Stimulated activated naive CD8-positive, alpha-beta T cell treated with anti-CD3 and anti-CD28 coated beads, Interleukin-15, Interleukin-2, amounts not matched to agents 100 U/mL and 50 U/mL, for 24 hours (primary cell): ENCODE measurements at regions not wholly inside any gene's neighbourhood (a gene's known extent, or its start where the extent isn't known, plus 50 kb on each side); places are given as distances from the start of the nearest gene placed in this dataset.

ENCODE experiments used
- ATAC-seq: fragments of 150-1000 bp; cut with Tn5 transposase; one replicate; pipeline ENCODE4 v1.10.0; 2021
- DNase-seq: peaks from one replicate; pipeline ENCODE4 v3.0.0; 2021

DNA sequence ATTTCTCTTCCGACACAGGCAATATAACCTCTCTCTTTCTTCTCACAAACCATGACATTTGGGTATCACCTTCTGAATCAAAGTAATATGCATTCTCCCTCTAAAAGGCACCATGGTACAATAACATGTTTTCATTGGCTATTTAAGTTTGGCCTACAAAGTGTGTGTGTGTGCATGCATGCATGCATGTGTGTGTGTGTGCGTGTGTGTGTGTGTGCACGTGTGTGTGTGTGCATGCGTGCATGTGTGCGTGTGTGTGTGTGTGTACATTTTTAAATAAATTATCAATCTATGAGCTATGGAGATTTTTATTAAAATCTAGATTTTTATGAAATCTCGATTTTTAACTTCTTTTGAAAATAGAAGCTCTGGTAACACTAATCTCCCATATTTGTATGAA is 745.3 kb upstream of the ZEB2 start:
- ATAC-seq (no peak), DNase-seq (no peak)

DNA sequence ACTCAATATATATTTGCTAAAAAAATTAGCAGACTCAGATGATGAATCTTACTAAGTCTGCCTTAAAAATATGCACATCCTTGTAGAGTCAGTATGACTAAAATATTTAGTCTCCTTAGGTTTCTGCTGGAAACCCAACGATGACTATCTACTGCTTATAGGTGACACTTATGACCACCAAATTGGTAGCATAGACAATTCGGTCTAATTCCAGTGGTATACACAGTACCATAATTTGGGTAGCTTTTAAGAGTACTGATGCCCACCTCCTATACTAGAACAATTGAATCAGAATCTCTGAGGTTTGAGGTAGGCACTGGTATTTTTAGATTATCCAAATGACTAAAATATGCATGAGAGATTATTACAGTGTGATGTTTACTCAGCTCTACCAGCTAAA is 740.8 kb upstream of the ZEB2 start:
- ATAC-seq (peak; percentile 52), DNase-seq (no peak)

DNA sequence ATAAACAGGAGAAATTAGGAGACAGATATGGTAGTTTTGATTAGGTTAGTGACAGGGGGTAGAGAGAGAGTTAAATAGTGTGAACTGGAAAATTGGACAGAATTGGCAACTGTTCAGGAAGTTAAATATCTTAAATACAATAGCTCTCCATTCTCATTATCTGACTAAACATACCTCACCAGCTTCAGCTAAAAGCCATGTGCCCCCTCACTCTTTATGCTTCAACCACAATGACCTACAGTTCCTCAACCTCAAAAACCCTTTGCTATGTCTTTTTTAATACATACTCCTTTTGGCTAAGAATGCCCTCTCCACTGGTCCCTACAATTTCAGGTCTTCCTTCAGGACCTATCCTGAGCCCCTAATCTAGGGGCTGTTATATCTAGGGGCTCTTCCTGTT is 740.2 kb upstream of the ZEB2 start:
- DNase-seq (no peak), ATAC-seq (no peak)

DNA sequence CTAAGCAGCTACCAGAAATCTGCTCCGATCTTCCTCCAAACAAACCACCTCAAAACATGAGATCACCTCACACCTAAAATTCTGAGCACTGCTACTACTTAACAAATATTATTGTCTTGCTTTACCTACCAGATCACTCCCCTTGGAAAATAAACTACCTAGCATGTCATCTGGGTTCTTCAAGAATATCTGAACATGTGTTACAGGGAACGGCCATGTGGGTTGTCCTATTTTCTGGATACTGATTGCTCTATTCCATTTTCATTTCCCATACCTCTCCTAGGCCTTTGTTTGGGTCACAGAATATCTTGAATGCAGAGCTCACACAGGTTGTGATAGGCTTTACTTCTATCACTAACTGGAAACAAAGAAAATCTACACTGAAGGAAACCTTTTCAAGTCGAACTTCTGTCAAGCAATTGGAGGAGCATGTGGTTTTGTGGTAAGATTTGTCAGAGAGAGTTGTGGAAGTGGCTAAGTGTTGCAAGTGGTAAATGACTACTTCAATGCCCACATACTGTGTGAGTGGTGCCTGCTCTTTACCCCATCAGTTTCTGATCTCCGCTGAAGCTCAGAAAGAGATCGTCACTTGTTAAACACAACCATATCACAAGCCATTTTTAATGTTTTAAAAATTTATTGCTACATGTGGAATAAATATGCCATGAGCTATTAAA is 739.1 kb upstream of the ZEB2 start:
- DNase-seq = peak; percentile 7
- ATAC-seq = peak; percentile 77

DNA sequence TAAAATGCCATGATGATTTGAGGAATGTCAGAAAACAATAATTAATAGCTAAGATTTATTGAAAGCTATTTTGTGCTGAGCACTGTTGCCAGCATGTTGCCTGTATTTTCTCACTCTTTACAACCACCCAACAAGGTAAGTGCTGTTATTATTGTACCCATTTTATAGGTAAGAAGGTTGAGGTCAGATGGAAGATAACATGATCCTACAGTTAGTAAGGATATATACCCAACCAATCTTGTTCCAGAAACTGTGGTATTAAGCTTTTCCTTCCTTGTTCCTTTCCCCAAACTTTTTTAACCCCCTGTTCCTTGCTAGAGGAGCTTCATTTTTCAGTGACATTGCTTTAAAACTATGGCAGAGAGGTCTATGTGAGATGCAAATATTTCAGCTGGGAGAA is 738.0 kb upstream of the ZEB2 start:
- ATAC-seq (no peak), DNase-seq (no peak)

DNA sequence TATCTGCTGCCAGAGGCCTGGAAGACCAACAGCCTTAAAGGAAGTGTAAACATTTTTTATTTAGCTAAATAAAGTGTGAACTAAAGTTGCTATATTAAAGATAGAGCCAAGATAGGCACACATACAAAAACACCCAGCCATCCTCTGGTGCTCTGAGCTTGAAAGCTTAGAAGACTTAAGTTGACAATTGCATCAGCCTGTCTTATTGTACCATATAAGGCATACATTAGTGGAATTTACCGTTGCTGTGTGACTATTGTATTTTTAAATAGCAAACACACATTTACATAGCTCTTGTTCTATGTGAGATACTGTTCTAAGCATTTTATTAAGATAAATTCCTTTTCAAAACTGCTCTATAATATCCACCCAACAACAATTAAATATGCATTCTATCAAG is 736.6 kb upstream of the ZEB2 start:
- no peak for ATAC-seq
- no peak for DNase-seq

DNA sequence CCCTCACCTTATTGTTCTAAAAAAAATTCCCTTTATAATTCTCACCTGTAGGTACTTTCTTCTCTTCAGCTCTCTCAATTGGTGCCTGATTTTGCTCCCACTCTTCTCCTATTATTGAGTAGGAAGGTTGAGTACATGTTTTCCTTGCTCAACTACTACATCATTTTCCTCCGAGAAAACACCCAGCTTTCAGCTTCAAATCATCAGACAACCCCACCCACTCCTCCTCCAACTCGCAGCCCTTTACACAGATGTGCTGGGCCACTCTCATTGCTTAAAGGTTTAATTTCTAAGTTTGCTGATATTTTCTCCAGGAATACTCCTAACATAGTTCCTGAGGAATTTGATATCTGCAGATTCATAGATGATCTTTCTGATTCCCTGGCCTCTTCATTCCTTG is 734.4 kb upstream of the ZEB2 start:
- DNase-seq (no peak), ATAC-seq (no peak)

DNA sequence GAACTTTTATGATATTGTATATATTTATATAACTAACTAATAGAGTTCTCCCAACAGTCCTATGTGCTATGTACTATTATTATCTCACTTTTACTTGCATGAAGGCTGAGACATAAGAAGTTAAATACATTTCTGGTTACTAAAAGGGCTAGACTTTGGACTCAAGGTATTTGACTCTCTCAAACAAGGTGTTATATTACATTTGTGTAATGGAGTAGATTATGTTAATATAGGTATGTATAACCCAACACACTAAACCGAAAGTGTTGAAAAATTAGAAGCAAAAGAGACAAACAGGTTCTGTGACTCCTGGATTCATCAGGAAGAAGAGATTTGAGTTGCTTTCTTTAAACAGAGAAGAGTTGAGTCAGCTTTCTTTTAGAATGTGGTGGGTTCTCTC is 733.6 kb upstream of the ZEB2 start:
- DNase-seq = no peak
- ATAC-seq = no peak

DNA sequence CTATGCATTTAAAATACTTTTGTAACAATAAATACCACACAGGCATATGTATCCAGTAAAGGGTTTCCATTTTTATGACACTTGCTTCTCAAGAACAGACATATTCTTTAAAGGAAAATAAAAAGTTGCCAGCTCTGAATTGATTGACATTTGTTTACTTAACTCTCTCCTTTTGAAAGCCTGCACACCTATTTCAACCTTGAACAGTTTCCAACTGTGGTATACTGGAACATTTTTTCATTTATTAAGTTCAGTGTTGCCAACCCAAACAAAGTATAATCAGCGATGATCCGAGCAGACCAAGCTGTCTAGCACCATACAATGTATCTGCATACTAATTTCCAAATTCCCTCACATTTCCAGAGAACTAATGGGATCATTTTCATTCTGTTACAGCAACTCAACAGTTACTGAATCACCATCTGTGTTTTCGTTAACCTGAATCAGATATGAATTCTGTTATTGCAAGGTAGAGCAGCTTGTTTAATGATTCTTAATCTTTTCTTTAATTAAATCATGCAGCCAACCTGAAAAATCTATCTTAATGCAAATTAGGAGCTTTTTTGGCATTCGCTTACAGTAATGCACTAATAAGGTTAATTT is 725.5 kb upstream of the ZEB2 start:
- no peak for DNase-seq
- ATAC-seq = no peak

DNA sequence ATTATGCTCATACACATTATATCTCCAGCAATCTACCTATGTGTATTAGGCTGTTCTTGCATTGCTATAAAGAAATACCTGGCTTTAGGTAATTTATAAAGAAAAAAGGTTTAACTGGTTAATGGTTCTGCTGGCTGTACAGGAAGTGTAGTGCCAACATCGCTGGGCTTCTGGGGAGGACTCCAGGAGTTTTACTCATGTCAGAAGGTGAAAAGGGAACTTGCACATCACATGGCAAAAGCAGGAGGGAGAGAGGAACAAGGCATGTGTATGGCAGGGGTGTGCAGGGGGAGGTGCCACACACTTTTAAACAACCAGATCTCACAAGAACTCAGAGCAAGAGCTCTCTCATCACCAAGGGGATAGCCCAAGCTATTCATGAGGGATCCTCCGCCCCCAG is 715.4 kb upstream of the ZEB2 start:
- no peak for DNase-seq
- no peak for ATAC-seq

DNA sequence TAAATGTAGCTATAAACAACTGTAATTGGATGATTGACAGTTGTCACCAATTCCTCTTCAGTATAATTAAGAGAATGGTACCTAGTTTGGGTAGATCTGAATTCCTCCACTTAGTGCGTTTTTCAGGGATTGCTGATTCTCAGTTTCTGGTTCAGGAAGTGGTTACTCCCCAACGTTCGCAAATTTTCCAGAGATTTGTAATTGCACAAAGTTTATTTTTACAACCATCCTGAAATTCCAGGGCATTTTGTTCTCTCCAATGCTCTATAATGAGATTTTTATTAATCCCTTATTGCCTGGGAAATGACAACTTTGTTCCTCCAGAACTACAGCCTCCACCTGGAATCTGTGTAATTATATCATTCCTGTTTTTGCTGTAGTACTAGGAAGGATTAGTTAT is 710.6 kb upstream of the ZEB2 start:
- no peak for DNase-seq
- ATAC-seq = no peak

DNA sequence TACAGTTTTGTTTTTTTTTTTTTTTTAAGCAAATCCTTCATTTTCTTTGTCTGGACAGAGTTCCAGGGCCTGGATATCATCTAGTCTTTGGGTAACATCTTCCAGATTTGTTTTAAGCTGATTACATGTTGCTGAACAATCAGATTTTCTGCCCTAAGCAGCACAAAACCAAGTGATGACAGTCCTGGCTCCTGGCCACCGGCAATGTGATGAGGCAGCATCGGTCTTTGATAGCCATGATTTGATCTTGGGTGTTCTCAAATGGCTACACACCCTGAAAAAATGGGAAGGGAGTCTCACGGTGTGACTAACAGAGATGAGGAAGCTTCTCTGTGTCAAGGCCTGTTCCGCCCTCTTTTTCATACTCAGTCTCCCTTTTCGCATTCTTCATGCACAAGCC is 708.6 kb upstream of the ZEB2 start:
- DNase-seq (no peak), ATAC-seq (no peak)

DNA sequence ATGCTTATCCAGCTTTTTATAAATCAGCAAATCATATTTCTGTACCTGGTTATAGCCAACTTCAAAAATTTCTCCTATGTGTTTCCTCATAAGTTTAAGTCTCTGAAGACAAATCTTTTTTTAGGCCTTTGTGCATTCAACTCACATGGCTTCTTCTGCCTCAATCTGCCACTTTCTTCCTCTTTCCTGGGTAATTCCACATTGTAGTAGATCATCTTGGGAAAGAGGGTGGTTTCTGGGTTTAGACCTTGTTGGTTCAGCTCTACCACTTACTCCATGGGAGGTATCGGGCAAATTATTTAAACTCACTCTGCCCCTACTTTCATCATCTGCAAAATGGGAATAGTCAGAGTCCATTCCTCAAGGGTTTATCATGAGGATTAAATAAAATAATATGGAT is 707.0 kb upstream of the ZEB2 start:
- ATAC-seq (no peak), DNase-seq (no peak)

DNA sequence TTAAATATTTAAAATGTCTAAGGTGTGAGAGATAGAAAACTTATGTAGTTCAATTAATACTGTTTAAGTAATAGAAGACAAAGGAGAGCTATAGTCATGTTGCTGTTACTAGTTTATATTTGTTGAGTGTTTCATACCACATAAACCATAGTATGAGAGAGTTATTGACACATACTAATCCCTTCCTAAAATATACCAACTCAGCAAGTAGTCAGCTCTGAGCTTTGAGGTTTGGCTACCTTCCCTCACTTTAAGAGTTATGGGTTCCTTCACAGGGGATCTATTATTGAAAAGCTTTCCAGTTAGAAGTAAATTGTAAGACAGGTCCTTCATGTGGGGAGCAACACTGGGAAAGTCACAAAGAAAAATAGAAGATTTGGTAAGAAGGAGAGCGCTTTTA is 701.6 kb upstream of the ZEB2 start:
- DNase-seq (no peak), ATAC-seq (no peak)

DNA sequence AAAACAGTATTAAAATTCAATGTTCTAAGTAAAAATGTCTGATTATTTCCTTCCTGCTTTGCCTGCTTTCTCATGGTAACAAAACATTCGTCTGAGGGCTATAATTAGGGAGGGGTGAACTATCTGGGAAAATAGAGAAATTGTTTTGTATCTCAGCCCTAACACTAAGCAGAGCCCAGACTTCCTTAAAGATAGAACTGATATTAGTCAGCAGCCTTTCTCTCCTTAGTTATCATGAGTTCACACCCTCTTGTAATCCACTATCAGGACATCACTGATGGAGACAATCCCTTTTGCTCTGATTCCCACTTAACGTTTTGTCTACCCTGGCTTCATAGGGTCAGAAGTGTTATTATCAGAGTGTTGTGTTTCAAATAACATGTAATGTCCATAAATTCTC is 701.1 kb upstream of the ZEB2 start:
- DNase-seq (no peak), ATAC-seq (no peak)

DNA sequence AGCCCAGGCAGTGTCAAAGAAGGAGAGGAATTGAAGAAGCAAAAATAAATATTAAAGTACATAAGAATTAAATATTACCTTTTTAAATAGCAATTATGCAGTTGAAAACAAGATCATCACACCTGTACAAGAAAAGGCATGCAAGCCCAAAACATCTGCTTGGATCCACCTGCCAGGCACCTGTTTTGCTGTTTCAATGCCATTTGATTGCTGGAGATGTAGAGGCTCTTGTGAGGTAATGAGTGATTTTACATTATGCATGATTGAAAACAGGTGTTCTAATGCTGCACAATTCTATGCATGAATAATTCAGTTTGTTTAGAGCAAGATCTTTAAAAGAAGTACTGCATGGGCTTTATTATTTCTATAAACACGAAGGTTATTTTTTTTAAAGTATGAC is 700.6 kb upstream of the ZEB2 start:
- no peak for ATAC-seq
- DNase-seq = no peak

DNA sequence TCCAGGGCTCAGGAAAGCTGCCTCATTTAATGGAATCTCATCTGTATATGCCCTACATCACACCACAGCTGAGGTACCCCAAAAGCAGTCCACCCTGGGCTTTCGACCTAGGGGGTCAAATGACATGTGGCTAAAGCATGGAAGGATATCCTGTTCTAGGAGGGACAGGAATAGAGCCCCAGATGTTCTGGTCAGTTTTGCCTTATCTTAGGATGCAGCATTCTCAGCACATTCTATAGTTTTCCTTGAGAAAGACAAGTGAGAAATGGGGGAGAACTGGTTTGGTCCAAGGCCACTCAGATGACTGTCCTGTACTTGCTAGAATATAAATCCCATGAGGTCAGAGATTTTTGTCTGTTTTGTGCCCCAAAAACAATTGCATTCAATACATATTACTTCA is 688.0 kb upstream of the ZEB2 start:
- DNase-seq (no peak), ATAC-seq (no peak)

DNA sequence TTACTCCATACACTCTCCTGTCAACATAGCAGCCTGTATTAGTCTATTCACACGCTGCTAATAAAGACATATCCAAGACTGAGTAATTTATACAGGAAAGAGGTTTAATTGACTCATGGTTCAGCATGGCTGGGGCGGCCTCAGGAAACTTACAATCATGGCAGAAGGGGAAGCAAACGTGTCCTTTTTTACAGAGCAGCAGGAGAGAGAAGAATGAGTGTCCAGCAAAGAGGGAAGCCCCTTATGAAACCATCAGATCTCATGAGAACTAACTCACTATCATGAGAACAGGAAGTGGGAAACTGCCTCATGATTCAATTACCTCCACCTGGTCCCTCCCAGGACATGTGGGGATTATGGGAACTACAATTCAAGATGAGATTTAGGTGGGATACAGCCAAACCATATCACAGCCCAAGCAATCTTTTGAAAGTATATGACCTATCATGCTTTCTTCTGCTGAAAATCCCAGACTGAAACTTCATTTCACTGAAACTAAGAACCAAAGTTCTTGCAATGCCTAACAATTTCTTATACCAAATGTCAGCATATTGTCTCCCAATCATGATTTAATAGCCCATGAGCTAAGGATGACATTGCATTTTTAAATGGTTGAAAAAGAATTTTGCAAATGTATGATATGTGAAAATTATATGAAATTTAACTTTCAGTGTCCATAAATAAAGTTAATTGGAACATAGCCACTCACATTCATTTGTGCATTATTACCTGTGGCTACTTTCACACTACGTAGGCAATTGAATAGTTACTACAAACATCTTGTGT is 686.8 kb upstream of the ZEB2 start:
- ATAC-seq = no peak
- no peak for DNase-seq

DNA sequence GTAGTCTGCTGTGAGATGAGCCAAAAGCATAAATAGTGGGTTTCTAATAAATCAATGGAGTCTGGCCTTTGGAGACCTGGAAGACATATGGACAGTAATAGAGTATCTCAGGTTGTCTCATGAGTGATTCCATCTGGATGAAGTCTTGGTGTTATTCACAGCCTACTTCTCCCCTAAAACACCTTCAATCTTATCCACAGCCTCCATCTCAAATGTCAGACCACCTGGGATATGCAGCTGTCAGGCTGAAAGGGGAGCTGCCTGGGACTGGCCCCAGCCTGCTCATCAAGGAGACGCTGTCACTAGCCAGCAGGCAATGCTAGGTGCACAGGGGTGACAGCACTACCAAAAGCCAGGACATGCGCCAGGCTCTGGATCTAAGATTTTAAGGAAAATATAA is 684.0 kb upstream of the ZEB2 start:
- DNase-seq (no peak), ATAC-seq (no peak)

DNA sequence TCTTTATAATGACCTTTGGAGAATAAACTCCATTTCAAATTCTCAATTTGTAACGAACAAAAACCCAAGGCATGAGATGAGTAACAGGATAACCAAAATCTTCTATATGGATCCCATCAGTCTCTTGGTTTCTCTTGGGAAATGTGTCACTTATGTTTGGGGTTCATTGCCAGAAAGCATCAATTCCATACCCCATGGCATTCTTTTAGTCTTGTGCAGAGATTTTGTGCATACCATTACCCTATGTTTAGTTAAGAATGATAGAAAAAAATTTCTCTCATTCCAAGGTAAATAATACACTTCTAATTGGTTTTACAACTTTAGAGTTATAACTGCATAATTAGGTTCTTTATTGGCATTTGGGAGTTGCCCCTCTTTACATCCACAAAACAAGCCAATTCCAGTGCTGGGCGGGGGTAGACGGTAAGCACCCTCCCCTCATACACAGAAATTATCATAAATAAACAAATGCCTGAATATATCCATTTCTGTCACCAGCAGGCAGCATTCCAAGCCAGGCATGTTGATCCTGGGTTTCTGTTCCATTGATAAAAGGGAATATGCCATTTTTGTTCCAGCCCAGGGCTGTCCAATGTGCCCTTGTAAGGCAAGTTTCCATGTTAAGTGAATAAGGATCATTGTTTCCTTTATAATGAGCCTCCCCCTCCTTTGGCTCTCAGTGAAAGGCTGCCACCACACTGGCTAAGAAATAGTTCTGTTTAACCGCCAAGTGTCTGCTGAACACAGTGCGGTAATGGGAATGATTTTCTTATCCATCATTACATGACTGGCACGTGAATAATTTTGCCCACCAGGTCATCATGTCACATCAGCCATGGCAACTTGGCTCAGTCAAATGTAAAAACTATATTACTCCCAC is 680.1 kb upstream of the ZEB2 start:
- DNase-seq (no peak), ATAC-seq (no peak)

DNA sequence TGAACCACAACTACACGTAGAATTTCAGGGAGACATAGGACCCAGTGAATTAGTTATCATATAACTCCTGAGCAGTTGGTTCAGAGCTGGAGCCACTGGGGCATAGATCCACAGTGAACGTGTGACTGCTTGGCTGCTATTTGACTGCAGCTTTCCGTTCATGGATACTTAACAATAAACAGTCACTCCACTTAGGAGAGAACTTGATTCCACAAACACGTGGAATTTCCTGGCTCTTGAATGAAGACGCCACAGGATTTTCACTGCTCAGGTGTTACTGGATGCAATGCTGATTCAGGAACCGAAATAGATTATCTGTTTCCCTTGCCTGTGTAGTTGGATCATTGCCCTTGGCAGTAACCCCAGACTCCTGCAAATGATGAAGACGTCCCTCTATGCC is 679.1 kb upstream of the ZEB2 start:
- no peak for DNase-seq
- ATAC-seq = no peak

DNA sequence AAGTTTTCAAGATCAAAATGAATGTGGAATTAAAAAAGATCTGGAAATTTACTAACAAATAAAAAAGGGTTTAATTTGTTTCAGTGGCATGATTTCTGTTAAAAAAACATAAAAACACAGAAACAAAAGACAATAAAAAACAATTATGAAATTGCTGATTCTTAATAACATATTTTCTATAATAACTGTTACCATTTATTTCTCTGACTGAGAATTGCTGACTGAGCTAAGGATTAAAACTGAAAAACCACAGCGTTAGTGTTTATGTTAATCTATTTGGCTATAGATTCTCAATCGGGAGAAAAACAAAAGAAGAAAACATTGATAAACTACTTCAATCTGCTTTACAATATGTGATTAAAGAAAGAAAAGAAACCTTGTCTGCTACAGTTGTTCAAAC is 678.6 kb upstream of the ZEB2 start:
- DNase-seq (no peak), ATAC-seq (no peak)

DNA sequence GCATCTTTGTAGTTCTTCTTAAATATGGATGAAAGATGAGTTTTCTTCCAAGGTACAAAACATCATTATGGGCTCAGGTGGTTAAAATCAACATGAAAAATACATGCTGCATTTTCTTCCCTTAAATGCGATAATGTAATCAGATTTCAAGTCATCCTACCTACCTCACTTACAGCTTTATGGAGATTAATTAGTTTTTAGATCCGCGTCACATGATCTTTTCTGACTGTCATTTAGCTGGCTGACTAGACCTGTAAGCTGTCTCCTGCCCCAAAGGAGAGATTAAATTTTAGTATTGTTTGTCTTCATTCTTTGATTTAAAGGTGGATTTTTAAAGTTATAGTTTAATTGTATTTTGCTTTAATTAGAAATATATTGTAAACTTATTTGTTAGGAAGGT is 678.0 kb upstream of the ZEB2 start:
- DNase-seq (no peak), ATAC-seq (no peak)
